ENCODE measurements at regions not wholly inside any gene's neighbourhood (a gene's known extent, or its start where the extent isn't known, plus 50 kb on each side); places are given as distances from the start of the nearest gene placed in this dataset.

DNA sequence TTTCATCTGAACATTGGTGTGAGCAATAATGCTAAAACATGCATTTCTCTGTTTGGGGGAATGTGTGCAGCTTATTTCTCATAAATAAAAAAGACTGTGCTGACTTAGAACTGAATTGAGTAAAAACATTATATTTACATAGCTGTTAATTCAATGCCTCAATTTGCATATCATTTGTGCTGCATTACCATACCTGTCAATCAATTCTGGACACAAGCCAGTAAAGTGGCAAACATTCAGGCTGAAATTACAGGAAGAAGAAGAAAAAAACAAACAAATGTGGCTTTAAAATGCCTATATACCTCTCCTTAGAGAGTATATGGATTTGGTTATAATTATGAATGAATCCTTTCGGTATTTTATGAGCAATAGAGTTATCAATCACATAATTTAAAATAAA lies 380.1 kb upstream of the GBE1 start:
- no peak for DNase-seq (ENCODE audit: low read depth)
- TF ChIP-seq, protein P1, sequence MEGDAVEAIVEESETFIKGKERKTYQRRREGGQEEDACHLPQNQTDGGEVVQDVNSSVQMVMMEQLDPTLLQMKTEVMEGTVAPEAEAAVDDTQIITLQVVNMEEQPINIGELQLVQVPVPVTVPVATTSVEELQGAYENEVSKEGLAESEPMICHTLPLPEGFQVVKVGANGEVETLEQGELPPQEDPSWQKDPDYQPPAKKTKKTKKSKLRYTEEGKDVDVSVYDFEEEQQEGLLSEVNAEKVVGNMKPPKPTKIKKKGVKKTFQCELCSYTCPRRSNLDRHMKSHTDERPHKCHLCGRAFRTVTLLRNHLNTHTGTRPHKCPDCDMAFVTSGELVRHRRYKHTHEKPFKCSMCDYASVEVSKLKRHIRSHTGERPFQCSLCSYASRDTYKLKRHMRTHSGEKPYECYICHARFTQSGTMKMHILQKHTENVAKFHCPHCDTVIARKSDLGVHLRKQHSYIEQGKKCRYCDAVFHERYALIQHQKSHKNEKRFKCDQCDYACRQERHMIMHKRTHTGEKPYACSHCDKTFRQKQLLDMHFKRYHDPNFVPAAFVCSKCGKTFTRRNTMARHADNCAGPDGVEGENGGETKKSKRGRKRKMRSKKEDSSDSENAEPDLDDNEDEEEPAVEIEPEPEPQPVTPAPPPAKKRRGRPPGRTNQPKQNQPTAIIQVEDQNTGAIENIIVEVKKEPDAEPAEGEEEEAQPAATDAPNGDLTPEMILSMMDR (IDR thresholded peaks at IDR 0.05; ENCODE audit: low read depth, low read length, missing control alignments), result no peak
- H3K4me3 ChIP-seq (ENCODE audit: low read depth, low read length), result no peak overlapping the region

DNA sequence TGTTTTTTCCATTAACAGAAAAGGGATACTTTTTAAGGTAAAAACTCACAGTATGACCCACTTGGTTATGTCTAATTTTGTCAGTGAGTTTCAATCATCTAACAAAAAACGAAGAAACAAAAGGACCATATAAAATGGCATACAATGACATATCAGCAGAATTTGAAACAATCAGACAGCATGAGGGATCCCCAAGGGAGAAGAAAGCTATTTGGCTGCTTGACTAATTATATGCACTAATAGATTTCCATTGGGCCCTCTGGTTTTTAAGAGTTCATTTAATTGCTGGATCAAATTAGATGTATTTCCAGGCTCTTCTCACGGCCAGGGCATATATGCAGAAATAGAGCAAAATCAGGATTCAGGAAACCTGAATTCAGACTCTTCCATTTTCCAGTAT lies 376.4 kb upstream of the GBE1 start:
- DNase-seq (ENCODE audit: low read depth), result no peak
- TF ChIP-seq, protein P1 (IDR thresholded peaks at IDR 0.05; ENCODE audit: low read depth, low read length, missing control alignments), result no peak
- H3K4me3 ChIP-seq (ENCODE audit: low read depth, low read length), result no peak overlapping the region

DNA sequence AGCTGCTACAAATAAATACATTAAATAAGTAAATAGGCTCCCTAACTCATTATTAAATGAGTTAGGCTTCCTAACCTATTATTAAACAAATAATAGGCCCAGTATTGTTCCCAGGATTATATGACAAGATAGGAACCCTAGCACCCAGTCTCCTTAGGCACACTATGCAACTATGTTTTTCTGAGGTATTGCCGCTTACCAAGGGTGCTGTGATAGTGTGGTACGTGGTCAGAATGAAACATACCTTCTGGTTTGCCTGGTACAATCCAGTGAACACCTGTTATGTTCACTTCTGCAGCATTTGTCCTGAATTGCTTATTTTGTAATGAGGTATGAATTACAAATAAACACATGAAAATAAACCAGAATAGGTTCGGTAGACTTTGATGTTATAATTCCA lies 375.6 kb upstream of the GBE1 start:
- no peak overlapping the region for H3K4me3 ChIP-seq (ENCODE audit: low read depth, low read length)
- TF ChIP-seq, protein P1 (IDR thresholded peaks at IDR 0.05; ENCODE audit: low read depth, low read length, missing control alignments), result no peak
- DNase-seq (ENCODE audit: low read depth), result no peak

DNA sequence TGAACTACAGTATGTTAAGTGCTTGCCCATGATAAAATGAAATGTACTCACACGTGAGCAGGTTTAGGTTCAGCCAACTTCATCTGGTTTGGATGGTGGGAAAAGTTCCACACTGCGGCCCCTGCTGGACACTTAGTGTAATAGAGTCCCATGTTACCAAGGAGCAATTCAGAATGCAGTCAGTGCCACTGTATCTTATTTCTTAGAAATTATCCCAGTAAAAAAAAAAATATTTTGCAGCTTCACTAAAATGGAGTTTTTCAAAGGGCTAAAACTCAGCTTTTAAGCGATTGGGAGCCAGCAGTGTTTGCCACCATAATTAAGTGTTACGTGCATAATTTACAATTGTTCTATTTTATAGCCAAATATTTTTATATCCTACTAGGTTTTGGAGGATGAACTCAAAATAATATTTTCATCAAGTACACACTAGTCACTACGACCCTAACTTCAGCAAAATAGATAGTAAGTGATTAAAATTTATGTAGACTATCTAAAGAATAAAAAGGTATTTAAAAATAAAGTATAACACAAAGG lies 371.7 kb upstream of the GBE1 start:
- no peak overlapping the region for H3K4me3 ChIP-seq (ENCODE audit: low read depth, low read length)
- DNase-seq (ENCODE audit: low read depth), result peak; percentile 22
- TF ChIP-seq, protein P1 (IDR thresholded peaks at IDR 0.05; ENCODE audit: low read depth, low read length, missing control alignments), result peak; percentile 81

DNA sequence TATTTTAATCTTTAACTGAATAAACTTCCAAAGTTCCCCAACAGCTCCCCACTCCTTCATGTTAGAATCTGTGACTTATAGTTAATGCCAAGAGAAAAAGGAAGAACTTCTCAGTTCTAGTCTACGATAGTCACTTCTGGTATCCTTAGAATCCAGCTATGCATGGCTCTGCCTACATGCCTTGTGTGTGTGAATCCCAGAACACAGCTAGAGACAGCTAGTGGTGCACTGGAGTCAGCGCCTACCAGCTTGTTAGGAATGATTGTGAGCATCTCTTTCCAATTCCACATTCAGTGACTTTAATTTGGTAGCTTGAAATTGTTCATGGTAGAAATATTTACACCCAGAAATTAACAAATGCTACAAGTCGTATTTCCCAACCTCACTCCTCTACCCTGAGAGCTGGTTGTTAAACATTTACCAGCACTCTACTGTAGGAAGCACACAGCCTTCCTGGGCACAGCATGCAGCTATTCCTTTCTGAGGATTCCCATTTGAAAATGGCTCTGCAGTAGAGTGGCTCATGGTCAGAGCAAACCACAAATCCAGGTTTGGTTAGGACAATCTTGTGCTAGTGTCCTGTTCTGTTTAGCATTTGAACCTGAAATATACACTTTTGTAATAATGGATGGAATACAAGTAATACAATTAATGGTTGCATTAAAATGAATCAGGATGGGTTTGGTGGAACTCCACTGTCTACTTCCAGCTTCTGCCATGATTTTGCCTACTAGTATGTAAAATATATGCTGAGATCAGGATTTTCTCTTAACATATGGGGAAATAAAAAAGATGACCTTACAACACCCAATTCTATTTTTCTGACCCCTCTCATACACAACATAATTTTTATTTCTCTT lies 371.0 kb upstream of the GBE1 start:
- TF ChIP-seq, protein P1 (IDR thresholded peaks at IDR 0.05; ENCODE audit: low read depth, low read length, missing control alignments), result no peak
- no peak for DNase-seq (ENCODE audit: low read depth)
- no peak overlapping the region for H3K4me3 ChIP-seq (ENCODE audit: low read depth, low read length)

DNA sequence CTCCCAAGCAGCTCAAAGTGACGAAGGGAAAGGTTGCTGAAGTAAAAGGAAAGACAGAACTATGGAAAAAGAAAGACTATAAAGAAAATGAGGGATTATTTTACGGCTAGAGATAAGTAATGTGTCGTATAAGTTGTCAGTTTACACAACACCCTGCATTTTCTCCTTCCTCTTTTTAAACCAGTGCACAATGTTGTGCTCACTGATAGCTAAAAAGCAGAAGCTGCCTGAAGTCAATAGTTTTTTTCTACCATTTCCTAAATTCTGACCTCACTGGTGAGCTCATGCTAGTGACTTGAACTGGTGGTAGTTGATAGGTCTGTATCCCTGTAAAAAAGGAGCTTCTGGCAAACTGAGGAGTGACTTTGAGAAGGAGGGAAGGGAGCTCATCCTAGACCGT lies 368.6 kb upstream of the GBE1 start:
- DNase-seq (ENCODE audit: low read depth), result no peak
- TF ChIP-seq, protein P1 (IDR thresholded peaks at IDR 0.05; ENCODE audit: low read depth, low read length, missing control alignments), result no peak
- H3K4me3 ChIP-seq (ENCODE audit: low read depth, low read length), result no peak overlapping the region

Measured in GM12864 (cell line).